Fibroblast of lung (primary cell): ENCODE measurements at regions not wholly inside any gene's neighbourhood (a gene's known extent, or its start where the extent isn't known, plus 50 kb on each side); places are given as distances from the start of the nearest gene placed in this dataset.

Experiments
- CTCF ChIP-seq, 2 donors: IDR thresholded peaks in 1 of 2; conservative IDR thresholded peaks in 1 of 2; 1 replicate in 1 of 2; 2 replicates in 1 of 2; pipeline ENCODE4 v1.5.1; 2011 to 2012; ENCODE audit warnings: low read length in 2 of 2, control low read depth in 1 of 2, inconsistent platforms in 1 of 2, low read depth in 1 of 2, mild to moderate bottlenecking in 1 of 2
- EZH2 ChIP-seq: IDR thresholded peaks from 2 replicates; pipeline ENCODE4 v1.5.1; 2012; ENCODE audit warnings: low read length, control low read depth, mild to moderate bottlenecking; ENCODE audit errors: missing control alignments

- TF ChIP-seq EZH2 (no peak), CTCF (conservative IDR thresholded peaks at IDR 0.05 in 1 of 2, IDR thresholded peaks at IDR 0.05 in 1 of 2; ENCODE audit: low read depth in 1 of 2, low read length in 2 of 2) (no peak)
Observed at GRCh38 chr13:62663767-62664166, 1248.1 kb upstream of the PCDH20 start.
